H9 (cell line): ENCODE measurements at regions not wholly inside any gene's neighbourhood (a gene's known extent, or its start where the extent isn't known, plus 50 kb on each side); places are given as distances from the start of the nearest gene placed in this dataset.

Experiments used
- DNase-seq: peaks from one replicate; pipeline ENCODE4 v3.0.0-alpha.2; 2017
- H2AFZ ChIP-seq: one replicate; pipeline ENCODE4 v1.6.1; 2013; ENCODE audit warnings: mild to moderate bottlenecking, low read length, control low read depth, moderate library complexity
- H2AK5ac ChIP-seq: 2 replicates; pipeline ENCODE4 v1.6.1; 2013; ENCODE audit warnings: low read length, control low read depth, mixed read lengths; ENCODE audit not compliant: insufficient read length
- H2BK120ac ChIP-seq: one replicate; pipeline ENCODE4 v1.6.1; 2013; ENCODE audit warnings: low read depth, mild to moderate bottlenecking, low read length, control low read depth, inconsistent platforms; ENCODE audit not compliant: poor library complexity, severe bottlenecking
- H2BK12ac ChIP-seq: 2 replicates; pipeline ENCODE4 v1.6.1; 2013; ENCODE audit warnings: low read length, control low read depth, mixed read lengths, low read depth; ENCODE audit not compliant: insufficient read length
- H2BK15ac ChIP-seq: 2 replicates; pipeline ENCODE4 v1.6.1; 2013; ENCODE audit warnings: low read depth, low read length, control low read depth
- H2BK20ac ChIP-seq: one replicate; pipeline ENCODE4 v1.6.1; 2013; ENCODE audit warnings: low read depth, mild to moderate bottlenecking, low read length, control low read depth, inconsistent platforms; ENCODE audit not compliant: poor library complexity, severe bottlenecking
- H2BK5ac ChIP-seq: 2 replicates; pipeline ENCODE4 v1.6.1; 2013; ENCODE audit warnings: low read length, control low read depth, mixed read lengths; ENCODE audit not compliant: insufficient read length
- H3K14ac ChIP-seq: 2 replicates; pipeline ENCODE4 v1.6.1; 2013; ENCODE audit warnings: low read length, control low read depth; ENCODE audit not compliant: insufficient read depth
- H3K18ac ChIP-seq: 2 replicates; pipeline ENCODE4 v1.6.1; 2013; ENCODE audit warnings: low read depth, mild to moderate bottlenecking, mixed read lengths, low read length, control low read depth; ENCODE audit not compliant: insufficient read length
- H3K23ac ChIP-seq: 2 replicates; pipeline ENCODE4 v1.6.1; 2013; ENCODE audit warnings: low read length, control low read depth, mixed read lengths, low read depth; ENCODE audit not compliant: insufficient read length
- H3K23me2 ChIP-seq: 2 replicates; pipeline ENCODE4 v1.6.1; 2013; ENCODE audit warnings: low read depth, mild to moderate bottlenecking, mixed read lengths, low read length, control low read depth; ENCODE audit not compliant: insufficient read length, poor library complexity, severe bottlenecking
- H3K27ac ChIP-seq: 2 replicates; pipeline ENCODE4 v1.5.1; 2013; ENCODE audit warnings: low read length, control low read depth, mixed read lengths, low read depth; ENCODE audit not compliant: insufficient read length
- H3K27me3 ChIP-seq: 2 replicates; pipeline ENCODE4 v1.6.1; 2013; ENCODE audit warnings: low read length, control low read depth, inconsistent platforms; ENCODE audit not compliant: insufficient read depth
- H3K4ac ChIP-seq: 2 replicates; pipeline ENCODE4 v1.6.1; 2013; ENCODE audit warnings: low read depth, mild to moderate bottlenecking, control low read depth, inconsistent platforms, low read length, moderate library complexity
- H3K4me1 ChIP-seq: 2 replicates; pipeline ENCODE4 v1.6.1; 2013; ENCODE audit warnings: low read length, control low read depth, inconsistent platforms; ENCODE audit not compliant: insufficient read depth
- H3K4me2 ChIP-seq: 2 replicates; pipeline ENCODE4 v1.6.1; 2013; ENCODE audit warnings: low read length, control low read depth, mixed read lengths; ENCODE audit not compliant: insufficient read length, insufficient read depth
- H3K56ac ChIP-seq: 2 replicates; pipeline ENCODE4 v1.6.1; 2013; ENCODE audit warnings: low read depth, mild to moderate bottlenecking, mixed read lengths, low read length, control low read depth; ENCODE audit not compliant: insufficient read length
- H3K79me1 ChIP-seq: 2 replicates; pipeline ENCODE4 v1.6.1; 2013; ENCODE audit warnings: low read depth, mild to moderate bottlenecking, moderate library complexity, low read length, control low read depth, inconsistent platforms; ENCODE audit not compliant: insufficient read depth, poor library complexity, severe bottlenecking
- H3K79me2 ChIP-seq: 2 replicates; pipeline ENCODE4 v1.6.1; 2013; ENCODE audit warnings: low read length, control low read depth, inconsistent platforms; ENCODE audit not compliant: insufficient read depth
- H3K9ac ChIP-seq: 2 replicates; pipeline ENCODE4 v1.6.1; 2013; ENCODE audit warnings: low read length, control low read depth, mixed read lengths; ENCODE audit not compliant: insufficient read length; ENCODE audit errors: extremely low read depth
- H3K9me3 ChIP-seq: one replicate; pipeline ENCODE4 v1.6.1; 2013; ENCODE audit warnings: low read depth, low read length, inconsistent platforms; ENCODE audit not compliant: control insufficient read depth
- H3T11ph ChIP-seq: one replicate; pipeline ENCODE4 v1.6.1; 2013; ENCODE audit warnings: mild to moderate bottlenecking, low read length, control low read depth, inconsistent platforms
- H4K20me1 ChIP-seq: one replicate; pipeline ENCODE4 v1.6.1; 2013; ENCODE audit not compliant: control insufficient read depth, insufficient read length, insufficient read depth
- H4K5ac ChIP-seq: 2 replicates; pipeline ENCODE4 v1.6.1; 2013; ENCODE audit warnings: low read depth, mild to moderate bottlenecking, mixed read lengths, low read length, control low read depth; ENCODE audit not compliant: insufficient read length
- H4K8ac ChIP-seq: replicated peaks from 2 replicates; pipeline ENCODE4 v1.6.1; 2013; ENCODE audit warnings: low read length, control low read depth, mixed read lengths, low read depth; ENCODE audit not compliant: insufficient read length
- H4K91ac ChIP-seq: 2 replicates; pipeline ENCODE4 v1.6.1; 2013; ENCODE audit warnings: low read depth, mild to moderate bottlenecking, moderate library complexity, mixed read lengths, low read length, control low read depth; ENCODE audit not compliant: insufficient read length
- H3K27ac Mint-ChIP-seq, 3 experiments: 2 replicates in 2 of 3; 3 replicates in 1 of 3; pipeline ENCODE4 v1.8.0; 2020 to 2021; ENCODE audit warnings: mixed read lengths in 3 of 3, mild to moderate bottlenecking in 1 of 3, moderate library complexity in 1 of 3
- H3K27me3 Mint-ChIP-seq: 2 replicates; pipeline ENCODE4 v1.8.0; 2021; ENCODE audit warnings: low read depth, mild to moderate bottlenecking, moderate library complexity, mixed read lengths
- H3K36me3 Mint-ChIP-seq, 3 experiments: 2 replicates in 2 of 3; 3 replicates in 1 of 3; pipeline ENCODE4 v1.8.0; 2020 to 2021; ENCODE audit warnings: low read depth in 3 of 3, mixed read lengths in 3 of 3; ENCODE audit not compliant: insufficient read depth in 1 of 3
- H3K4me1 Mint-ChIP-seq, 2 experiments: 2 replicates each; pipeline ENCODE4 v1.8.0; 2020; ENCODE audit warnings: mixed read lengths in 2 of 2
- H3K4me3 Mint-ChIP-seq, 2 experiments: 2 replicates in 1 of 2; 3 replicates in 1 of 2; pipeline ENCODE4 v1.8.0; 2020 to 2021; ENCODE audit warnings: mild to moderate bottlenecking in 2 of 2, mixed read lengths in 2 of 2, moderate library complexity in 1 of 2
- H3K9me3 Mint-ChIP-seq, 2 experiments: 2 replicates in 1 of 2; 3 replicates in 1 of 2; pipeline ENCODE4 v1.8.0; 2020; ENCODE audit warnings: mild to moderate bottlenecking in 2 of 2, mixed read lengths in 2 of 2, moderate library complexity in 1 of 2
- WGBS: extraction: QIAGEN DNeasy Blood & Tissue Kit; methylation state at CpG from one replicate; pipeline ENCODE4 v1.1.7; 2013; ENCODE audit warnings: missing lambda C conversion rate, low lambda C conversion rate, mixed read lengths; ENCODE audit not compliant: insufficient read length; ENCODE audit errors: extremely low coverage; 5-methylcytosine and 5-hydroxymethylcytosine counted together
- TF ChIP-seq, protein P1 (sequence below): fragments of 200-600 bp; sonication (generic); conservative IDR thresholded peaks from 3 replicates; pipeline ENCODE4 v1.8.0; 2021; ENCODE audit warnings: antibody characterized with exemption, mild to moderate bottlenecking

GRCh38 chr13:68047889-68048288 lies 817.8 kb upstream of the PCDH9 start:
- no peak overlapping the region for H2AFZ ChIP-seq
- H2BK12ac ChIP-seq = no peak overlapping the region
- H3K18ac ChIP-seq = no peak overlapping the region
- Mint-ChIP-seq H3K27me3 (no peaks in the 10 kb centered on the region), H3K9me3 (no peaks in the 10 kb centered on the region), H3K27ac (peak overlapping the region in 1 of 3 experiments; percentile 51; a peak in 1 of 7 replicates), H3K4me1 (peaks cover 5 to 8% of the 10 kb centered on the region in 2 experiments; a peak in 3 of 4 replicates), H3K36me3 (no peaks in the 10 kb centered on the region), H3K4me3 (no peak overlapping the region)
- no peaks in the 10 kb centered on the region for H3K4me1 ChIP-seq
- H3K23me2 ChIP-seq = no peaks in the 10 kb centered on the region
- H4K91ac ChIP-seq = no peak overlapping the region
- H3K79me2 ChIP-seq = no peaks in the 10 kb centered on the region
- no peak overlapping the region for H3K9ac ChIP-seq
- no peak overlapping the region for H2BK20ac ChIP-seq
- H3K56ac ChIP-seq = no peak overlapping the region
- H3K27me3 ChIP-seq = no peaks in the 10 kb centered on the region
- H4K20me1 ChIP-seq = no peaks in the 10 kb centered on the region
- H2BK15ac ChIP-seq = no peak overlapping the region
- H2BK5ac ChIP-seq = no peak overlapping the region
- TF ChIP-seq, protein P1, sequence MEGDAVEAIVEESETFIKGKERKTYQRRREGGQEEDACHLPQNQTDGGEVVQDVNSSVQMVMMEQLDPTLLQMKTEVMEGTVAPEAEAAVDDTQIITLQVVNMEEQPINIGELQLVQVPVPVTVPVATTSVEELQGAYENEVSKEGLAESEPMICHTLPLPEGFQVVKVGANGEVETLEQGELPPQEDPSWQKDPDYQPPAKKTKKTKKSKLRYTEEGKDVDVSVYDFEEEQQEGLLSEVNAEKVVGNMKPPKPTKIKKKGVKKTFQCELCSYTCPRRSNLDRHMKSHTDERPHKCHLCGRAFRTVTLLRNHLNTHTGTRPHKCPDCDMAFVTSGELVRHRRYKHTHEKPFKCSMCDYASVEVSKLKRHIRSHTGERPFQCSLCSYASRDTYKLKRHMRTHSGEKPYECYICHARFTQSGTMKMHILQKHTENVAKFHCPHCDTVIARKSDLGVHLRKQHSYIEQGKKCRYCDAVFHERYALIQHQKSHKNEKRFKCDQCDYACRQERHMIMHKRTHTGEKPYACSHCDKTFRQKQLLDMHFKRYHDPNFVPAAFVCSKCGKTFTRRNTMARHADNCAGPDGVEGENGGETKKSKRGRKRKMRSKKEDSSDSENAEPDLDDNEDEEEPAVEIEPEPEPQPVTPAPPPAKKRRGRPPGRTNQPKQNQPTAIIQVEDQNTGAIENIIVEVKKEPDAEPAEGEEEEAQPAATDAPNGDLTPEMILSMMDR = no peak
- no peak overlapping the region for H3K27ac ChIP-seq
- H3K4me2 ChIP-seq = no peak overlapping the region
- WGBS = no CpG with 5 or more reads among the region's 3 CpGs
- H2AK5ac ChIP-seq = no peak overlapping the region
- H3K9me3 ChIP-seq = no peaks in the 10 kb centered on the region
- H3K79me1 ChIP-seq = no peaks in the 10 kb centered on the region
- H3T11ph ChIP-seq = no peak overlapping the region
- no peak overlapping the region for H2BK120ac ChIP-seq
- no peak overlapping the region for H4K5ac ChIP-seq
- no peak for DNase-seq
- no peak overlapping the region for H4K8ac ChIP-seq
- no peak overlapping the region for H3K14ac ChIP-seq
- no peak overlapping the region for H3K23ac ChIP-seq
- no peak overlapping the region for H3K4ac ChIP-seq
